ENCODE measurements at regions not wholly inside any gene's neighbourhood (a gene's known extent, or its start where the extent isn't known, plus 50 kb on each side); places are given as distances from the start of the nearest gene placed in this dataset.
"Not testable (repeated sequence)": the region's sequence is repeated elsewhere in the genome, so short reads cannot be mapped to it uniquely, and the experiment has no call there.

GRCh38 chr4:154024097-154024694, 235.3 kb upstream of the SFRP2 start:
- 71 to 74% methylated on average over 11 of the region's 11 CpGs for WGBS, 2 donors
- Histone ChIP-seq H3K27ac (no peak overlapping the region), H3K4me1 (no peaks in the 10 kb centered on the region), H3K27me3 (no peaks in the 10 kb centered on the region), H3K4me3 (replicated peaks in 1 of 3) (no peak overlapping the region), H3K36me3 (no peaks in the 10 kb centered on the region), H3K9me3 (no peaks in the 10 kb centered on the region)
- TF ChIP-seq, protein P1, sequence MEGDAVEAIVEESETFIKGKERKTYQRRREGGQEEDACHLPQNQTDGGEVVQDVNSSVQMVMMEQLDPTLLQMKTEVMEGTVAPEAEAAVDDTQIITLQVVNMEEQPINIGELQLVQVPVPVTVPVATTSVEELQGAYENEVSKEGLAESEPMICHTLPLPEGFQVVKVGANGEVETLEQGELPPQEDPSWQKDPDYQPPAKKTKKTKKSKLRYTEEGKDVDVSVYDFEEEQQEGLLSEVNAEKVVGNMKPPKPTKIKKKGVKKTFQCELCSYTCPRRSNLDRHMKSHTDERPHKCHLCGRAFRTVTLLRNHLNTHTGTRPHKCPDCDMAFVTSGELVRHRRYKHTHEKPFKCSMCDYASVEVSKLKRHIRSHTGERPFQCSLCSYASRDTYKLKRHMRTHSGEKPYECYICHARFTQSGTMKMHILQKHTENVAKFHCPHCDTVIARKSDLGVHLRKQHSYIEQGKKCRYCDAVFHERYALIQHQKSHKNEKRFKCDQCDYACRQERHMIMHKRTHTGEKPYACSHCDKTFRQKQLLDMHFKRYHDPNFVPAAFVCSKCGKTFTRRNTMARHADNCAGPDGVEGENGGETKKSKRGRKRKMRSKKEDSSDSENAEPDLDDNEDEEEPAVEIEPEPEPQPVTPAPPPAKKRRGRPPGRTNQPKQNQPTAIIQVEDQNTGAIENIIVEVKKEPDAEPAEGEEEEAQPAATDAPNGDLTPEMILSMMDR (IDR thresholded peaks at IDR 0.05): no peak
- TF ChIP-seq POLR2A (IDR thresholded peaks at IDR 0.05): no peak
- intact Hi-C loops (cut with DNase I): no loop called here
- no peak for DNase-seq

- H3K27me3 ChIP-seq; H3K9me3 ChIP-seq; H3K36me3 ChIP-seq; H3K4me1 ChIP-seq; H3K4me3 ChIP-seq (replicated peaks in 1 of 3); DNase-seq; intact Hi-C loops (cut with DNase I); H3K27ac ChIP-seq: not testable (repeated sequence)
- 73 to 89% methylated on average over 3 to 15 of the region's 15 CpGs for WGBS, 2 donors
Observed at GRCh38 chr4:154023671-154024070, 234.8 kb upstream of the SFRP2 start.

- DNase-seq: no peak
- Histone ChIP-seq H3K4me1 (no peaks in the 10 kb centered on the region), H3K36me3 (no peaks in the 10 kb centered on the region), H3K4me3 (replicated peaks in 1 of 3) (no peak overlapping the region), H3K27ac (no peak overlapping the region), H3K9me3 (no peaks in the 10 kb centered on the region), H3K27me3 (no peaks in the 10 kb centered on the region)
- 86 to 90% methylated on average over 7 of the region's 7 CpGs for WGBS, 2 donors
- intact Hi-C loops (cut with DNase I): no loop called here
- no peak for TF ChIP-seq POLR2A (IDR thresholded peaks at IDR 0.05)
- TF ChIP-seq, protein P1 (IDR thresholded peaks at IDR 0.05): no peak
Observed at GRCh38 chr4:154019811-154020210, 230.9 kb upstream of the SFRP2 start.

DNA sequence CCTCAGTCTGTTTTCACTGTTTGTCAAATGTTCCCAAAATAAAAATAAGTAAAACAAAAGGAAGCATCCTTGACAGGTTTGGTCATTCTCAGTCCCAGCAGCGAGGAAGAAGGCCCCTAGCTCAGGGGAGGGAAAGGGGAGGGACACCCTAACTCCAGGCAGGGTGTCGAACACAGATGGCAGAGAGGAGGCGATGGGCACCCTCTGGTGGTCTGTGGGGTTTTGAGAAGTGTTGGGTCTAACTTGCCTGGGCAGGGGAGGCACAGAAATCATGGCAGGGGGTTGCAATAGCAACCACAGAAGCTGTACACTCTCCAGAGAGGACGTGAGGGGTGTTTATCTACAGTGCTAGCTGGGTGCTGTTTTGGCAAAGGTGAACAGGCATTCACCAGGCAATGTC, 229.8 kb upstream of the SFRP2 start:
- 28 to 55% methylated on average over 4 of the region's 4 CpGs for WGBS, 2 donors
- TF ChIP-seq POLR2A (IDR thresholded peaks at IDR 0.05): no peak
- TF ChIP-seq, protein P1 (IDR thresholded peaks at IDR 0.05): no peak
- Histone ChIP-seq H3K4me1 (no peaks in the 10 kb centered on the region), H3K27ac (no peak overlapping the region), H3K4me3 (replicated peaks in 1 of 3) (no peak overlapping the region), H3K9me3 (no peaks in the 10 kb centered on the region), H3K27me3 (no peaks in the 10 kb centered on the region), H3K36me3 (no peaks in the 10 kb centered on the region)
- intact Hi-C loops (cut with DNase I): no loop called here
- DNase-seq: no peak

DNA sequence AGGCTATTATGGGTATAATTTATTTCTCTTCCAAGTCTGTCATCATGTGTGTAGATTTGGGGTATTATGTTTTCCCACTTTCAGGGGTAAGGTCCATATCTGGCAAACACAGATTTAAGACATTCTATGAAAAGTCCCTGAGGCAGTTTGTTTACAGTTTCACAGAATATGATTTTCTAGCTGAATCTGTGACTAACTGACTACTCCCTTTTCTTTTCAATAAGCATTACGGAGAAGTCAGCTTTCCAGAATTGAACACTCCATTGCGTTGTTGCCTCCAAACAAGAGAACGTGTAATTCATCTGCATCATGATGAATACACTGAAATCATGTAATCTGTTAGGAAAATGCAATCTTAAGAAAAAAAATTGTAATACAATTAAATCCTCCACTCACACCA, 226.7 kb upstream of the SFRP2 start:
- Histone ChIP-seq H3K27me3 (no peaks in the 10 kb centered on the region), H3K4me1 (no peaks in the 10 kb centered on the region), H3K4me3 (replicated peaks in 1 of 3) (no peak overlapping the region), H3K27ac (no peak overlapping the region), H3K9me3 (no peaks in the 10 kb centered on the region), H3K36me3 (no peaks in the 10 kb centered on the region)
- TF ChIP-seq, protein P1 (IDR thresholded peaks at IDR 0.05): no peak
- no peak for TF ChIP-seq POLR2A (IDR thresholded peaks at IDR 0.05)
- 84 to 89% methylated on average over 3 of the region's 3 CpGs for WGBS, 2 donors
- DNase-seq: no peak
- intact Hi-C loops (cut with DNase I): no loop called here

Data from thyroid gland (tissue), 4 donors.